ENCODE measurements at regions not wholly inside any gene's neighbourhood (a gene's known extent, or its start where the extent isn't known, plus 50 kb on each side); places are given as distances from the start of the nearest gene placed in this dataset.

DNA sequence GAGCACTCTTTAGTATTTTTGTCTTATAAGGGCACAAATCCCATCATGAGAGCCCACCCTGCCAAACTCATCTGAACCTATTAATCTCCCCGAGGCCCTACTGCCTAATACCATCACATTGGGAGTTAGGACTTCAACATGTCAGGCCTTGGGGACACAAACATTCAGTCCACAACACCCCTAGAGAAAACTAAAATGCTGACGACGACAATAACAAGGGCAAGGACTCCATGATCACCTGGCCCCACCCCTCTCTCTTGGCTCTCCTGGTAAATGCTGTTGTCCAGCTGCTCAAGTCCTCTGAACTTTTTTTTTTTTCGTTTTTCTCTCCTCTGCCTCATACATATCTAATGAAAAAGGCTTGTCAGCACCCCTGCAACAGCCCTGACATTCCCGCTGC, 118.8 kb upstream of the MKI67 start:
- TF ChIP-seq, protein P1, sequence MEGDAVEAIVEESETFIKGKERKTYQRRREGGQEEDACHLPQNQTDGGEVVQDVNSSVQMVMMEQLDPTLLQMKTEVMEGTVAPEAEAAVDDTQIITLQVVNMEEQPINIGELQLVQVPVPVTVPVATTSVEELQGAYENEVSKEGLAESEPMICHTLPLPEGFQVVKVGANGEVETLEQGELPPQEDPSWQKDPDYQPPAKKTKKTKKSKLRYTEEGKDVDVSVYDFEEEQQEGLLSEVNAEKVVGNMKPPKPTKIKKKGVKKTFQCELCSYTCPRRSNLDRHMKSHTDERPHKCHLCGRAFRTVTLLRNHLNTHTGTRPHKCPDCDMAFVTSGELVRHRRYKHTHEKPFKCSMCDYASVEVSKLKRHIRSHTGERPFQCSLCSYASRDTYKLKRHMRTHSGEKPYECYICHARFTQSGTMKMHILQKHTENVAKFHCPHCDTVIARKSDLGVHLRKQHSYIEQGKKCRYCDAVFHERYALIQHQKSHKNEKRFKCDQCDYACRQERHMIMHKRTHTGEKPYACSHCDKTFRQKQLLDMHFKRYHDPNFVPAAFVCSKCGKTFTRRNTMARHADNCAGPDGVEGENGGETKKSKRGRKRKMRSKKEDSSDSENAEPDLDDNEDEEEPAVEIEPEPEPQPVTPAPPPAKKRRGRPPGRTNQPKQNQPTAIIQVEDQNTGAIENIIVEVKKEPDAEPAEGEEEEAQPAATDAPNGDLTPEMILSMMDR (IDR thresholded peaks at IDR 0.05; ENCODE audit: poor library complexity, severe bottlenecking), result no peak
- TF ChIP-seq EZH2 (IDR thresholded peaks at IDR 0.05; ENCODE audit: borderline replicate concordance, insufficient read depth, low read length, poor library complexity, severe bottlenecking), result no peak
- no peak for TF ChIP-seq EP300 (conservative IDR thresholded peaks at IDR 0.05; ENCODE audit: poor library complexity, severe bottlenecking)
- no peak for TF ChIP-seq MXI1 (conservative IDR thresholded peaks at IDR 0.05; ENCODE audit: poor library complexity, severe bottlenecking)
- no peak for TF ChIP-seq TAF1 (IDR thresholded peaks at IDR 0.05; ENCODE audit: low read depth)
- no peak for TF ChIP-seq SMC3 (conservative IDR thresholded peaks at IDR 0.05; ENCODE audit: poor library complexity)
- TF ChIP-seq POLR2AphosphoS5 (IDR thresholded peaks at IDR 0.05), result no peak
- no peak for TF ChIP-seq RAD21 (conservative IDR thresholded peaks at IDR 0.05)
- TF ChIP-seq, protein P2, sequence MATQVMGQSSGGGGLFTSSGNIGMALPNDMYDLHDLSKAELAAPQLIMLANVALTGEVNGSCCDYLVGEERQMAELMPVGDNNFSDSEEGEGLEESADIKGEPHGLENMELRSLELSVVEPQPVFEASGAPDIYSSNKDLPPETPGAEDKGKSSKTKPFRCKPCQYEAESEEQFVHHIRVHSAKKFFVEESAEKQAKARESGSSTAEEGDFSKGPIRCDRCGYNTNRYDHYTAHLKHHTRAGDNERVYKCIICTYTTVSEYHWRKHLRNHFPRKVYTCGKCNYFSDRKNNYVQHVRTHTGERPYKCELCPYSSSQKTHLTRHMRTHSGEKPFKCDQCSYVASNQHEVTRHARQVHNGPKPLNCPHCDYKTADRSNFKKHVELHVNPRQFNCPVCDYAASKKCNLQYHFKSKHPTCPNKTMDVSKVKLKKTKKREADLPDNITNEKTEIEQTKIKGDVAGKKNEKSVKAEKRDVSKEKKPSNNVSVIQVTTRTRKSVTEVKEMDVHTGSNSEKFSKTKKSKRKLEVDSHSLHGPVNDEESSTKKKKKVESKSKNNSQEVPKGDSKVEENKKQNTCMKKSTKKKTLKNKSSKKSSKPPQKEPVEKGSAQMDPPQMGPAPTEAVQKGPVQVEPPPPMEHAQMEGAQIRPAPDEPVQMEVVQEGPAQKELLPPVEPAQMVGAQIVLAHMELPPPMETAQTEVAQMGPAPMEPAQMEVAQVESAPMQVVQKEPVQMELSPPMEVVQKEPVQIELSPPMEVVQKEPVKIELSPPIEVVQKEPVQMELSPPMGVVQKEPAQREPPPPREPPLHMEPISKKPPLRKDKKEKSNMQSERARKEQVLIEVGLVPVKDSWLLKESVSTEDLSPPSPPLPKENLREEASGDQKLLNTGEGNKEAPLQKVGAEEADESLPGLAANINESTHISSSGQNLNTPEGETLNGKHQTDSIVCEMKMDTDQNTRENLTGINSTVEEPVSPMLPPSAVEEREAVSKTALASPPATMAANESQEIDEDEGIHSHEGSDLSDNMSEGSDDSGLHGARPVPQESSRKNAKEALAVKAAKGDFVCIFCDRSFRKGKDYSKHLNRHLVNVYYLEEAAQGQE (IDR thresholded peaks at IDR 0.05; ENCODE audit: borderline replicate concordance), result no peak
